ENCODE measurements at regions not wholly inside any gene's neighbourhood (a gene's known extent, or its start where the extent isn't known, plus 50 kb on each side); places are given as distances from the start of the nearest gene placed in this dataset.
"Not testable (repeated sequence)": the region's sequence is repeated elsewhere in the genome, so short reads cannot be mapped to it uniquely, and the experiment has no call there.

DNA sequence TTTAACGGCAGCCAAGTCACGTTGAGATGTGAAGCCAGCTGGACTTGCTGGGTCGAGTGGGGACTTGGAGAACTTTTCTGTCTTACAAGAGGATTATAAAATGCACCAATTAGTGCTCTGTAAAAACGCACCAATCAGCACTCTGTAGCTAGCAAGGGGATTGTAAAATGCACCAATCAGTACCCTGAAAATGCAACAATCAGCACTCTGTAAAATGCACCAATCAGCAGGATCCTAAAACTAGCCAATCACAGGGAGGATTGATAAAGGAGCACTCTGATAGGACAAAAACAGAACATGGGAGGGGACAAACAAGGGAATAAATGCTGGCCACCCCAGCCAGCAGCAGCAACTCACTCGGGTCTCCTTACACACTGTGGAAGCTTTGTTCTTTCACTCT, 337.6 kb upstream of the SLITRK5 start:
- no peak for DNase-seq
- Mint-ChIP-seq H3K27me3 (no peaks in the 10 kb centered on the region), H3K4me1 (no peaks in the 10 kb centered on the region), H3K36me3 (ENCODE audit: low read depth) (no peaks in the 10 kb centered on the region), H3K4me3 (no peak overlapping the region), H3K27ac (no peak overlapping the region), H3K9me3 (ENCODE audit: low read depth) (peaks cover 3% of the 10 kb centered on the region)
- POLR2A ChIA-PET, result no interaction called here
- intact Hi-C loops (cut with DNase I, micrococcal nuclease), result no loop called here
- CTCF ChIA-PET, result interaction anchor here (0.8 kb wide), 1 partner anchor 1202 kb away, joined by 4 read pairs; no protein-coding TSS in a partner anchor
- no peak for ATAC-seq

DNA sequence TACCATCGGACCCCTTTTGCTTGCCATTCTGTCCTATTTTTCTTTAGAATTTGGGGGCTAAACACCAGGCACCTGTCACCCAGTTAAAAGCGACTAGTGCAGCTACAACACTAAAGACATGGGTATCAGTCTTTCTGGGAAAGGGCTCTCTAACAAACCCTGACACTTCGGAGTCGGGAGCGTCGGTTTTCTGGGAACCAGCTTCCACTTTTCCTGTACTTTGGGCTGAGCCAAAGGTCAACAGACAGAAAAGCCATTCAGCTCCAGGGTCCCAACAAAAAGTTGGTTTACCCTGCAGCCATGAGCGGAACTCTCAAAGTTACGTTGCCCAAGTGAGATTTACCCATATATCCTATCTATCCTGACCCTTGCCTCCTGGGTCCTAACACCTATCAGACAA, 337.0 kb upstream of the SLITRK5 start:
- intact Hi-C loops (cut with DNase I, micrococcal nuclease), result no loop called here
- Mint-ChIP-seq H3K9me3 (ENCODE audit: low read depth) (peaks cover 2% of the 10 kb centered on the region), H3K4me1 (no peaks in the 10 kb centered on the region), H3K4me3 (no peak overlapping the region), H3K27me3 (no peaks in the 10 kb centered on the region), H3K27ac (no peak overlapping the region), H3K36me3 (ENCODE audit: low read depth) (no peaks in the 10 kb centered on the region)
- DNase-seq (no peak), ATAC-seq (no peak)
- ChIA-PET POLR2A (no interaction called here), CTCF (interaction anchor here (0.8 kb wide), 1 partner anchor 1203 kb away, joined by 4 read pairs; no protein-coding TSS in a partner anchor)

DNA sequence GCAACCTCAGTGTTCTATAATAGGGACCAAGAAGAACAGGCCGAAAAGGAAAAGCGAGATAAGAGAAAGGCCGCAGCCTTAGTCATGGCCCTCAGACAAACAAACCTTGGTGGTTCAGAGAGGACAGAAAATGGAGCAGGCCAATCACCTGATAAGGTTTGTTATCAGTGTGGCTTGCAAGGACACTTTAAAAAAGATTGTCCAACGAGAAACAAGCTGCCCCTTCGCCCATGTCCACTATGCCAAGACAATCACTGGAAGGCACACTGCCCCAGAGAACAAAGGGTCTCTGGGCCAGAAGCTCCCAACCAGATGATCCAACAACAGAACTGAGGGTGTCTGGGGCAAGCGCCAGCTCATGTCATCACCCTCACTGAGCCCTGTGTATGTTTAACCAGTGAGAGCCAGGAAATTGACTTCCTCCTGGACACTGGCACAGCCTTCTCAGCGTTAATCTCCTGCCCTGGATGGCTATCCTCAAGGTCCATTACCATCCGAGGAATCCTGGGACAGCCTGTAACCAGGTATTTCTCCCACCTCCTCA, 334.8 kb upstream of the SLITRK5 start:
- H3K4me3 Mint-ChIP-seq; CTCF ChIA-PET; intact Hi-C loops (cut with DNase I, micrococcal nuclease); POLR2A ChIA-PET; H3K27ac Mint-ChIP-seq; H3K4me1 Mint-ChIP-seq; ATAC-seq; H3K36me3 Mint-ChIP-seq (ENCODE audit: low read depth); H3K27me3 Mint-ChIP-seq; DNase-seq; H3K9me3 Mint-ChIP-seq (ENCODE audit: low read depth): not testable (repeated sequence)

DNA sequence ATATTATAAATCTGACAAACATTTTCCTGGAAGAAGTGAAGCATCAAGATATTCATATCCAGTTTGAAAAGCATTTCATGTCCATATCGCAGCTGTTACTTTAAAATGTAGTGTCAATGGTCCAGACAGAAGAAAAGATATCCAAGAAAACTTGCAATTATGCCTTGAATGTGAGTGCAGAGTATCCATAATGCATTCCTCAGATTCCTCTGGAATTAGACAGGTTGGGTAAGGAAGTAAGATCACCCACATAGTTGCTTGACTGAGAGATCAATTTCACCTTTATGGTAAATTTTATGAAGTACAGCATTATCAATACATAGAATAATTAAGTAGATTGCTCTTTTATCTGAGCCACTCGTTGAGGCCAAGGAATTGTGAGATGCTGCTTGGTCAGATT, 327.0 kb upstream of the SLITRK5 start:
- CTCF ChIA-PET, result no interaction called here
- DNase-seq (no peak), ATAC-seq (no peak)
- Mint-ChIP-seq H3K9me3 (ENCODE audit: low read depth) (peaks cover 2% of the 10 kb centered on the region), H3K27me3 (no peaks in the 10 kb centered on the region), H3K4me3 (no peak overlapping the region), H3K36me3 (ENCODE audit: low read depth) (no peaks in the 10 kb centered on the region), H3K4me1 (no peaks in the 10 kb centered on the region), H3K27ac (no peak overlapping the region)
- intact Hi-C loops (cut with DNase I, micrococcal nuclease), result no loop called here
- POLR2A ChIA-PET, result no interaction called here

DNA sequence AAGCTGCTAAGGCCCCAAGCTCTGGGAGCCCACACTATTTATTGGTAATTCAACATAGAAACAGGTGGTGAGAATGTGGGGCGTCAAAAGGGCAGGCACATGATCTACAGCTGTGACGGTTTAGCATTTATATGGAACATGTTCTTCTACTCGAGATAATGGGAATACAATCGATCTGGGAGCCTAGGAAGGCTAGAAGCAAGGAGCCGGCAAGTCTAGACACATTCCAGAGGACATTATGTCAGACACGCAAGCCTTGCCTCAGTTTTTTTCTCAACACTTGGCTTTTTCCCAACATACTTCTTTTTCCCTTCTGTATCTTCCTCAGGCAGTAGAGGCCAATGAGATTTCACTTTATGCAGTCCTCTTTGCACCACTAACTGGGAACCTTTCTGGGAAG, 315.7 kb upstream of the SLITRK5 start:
- POLR2A ChIA-PET, result no interaction called here

DNA sequence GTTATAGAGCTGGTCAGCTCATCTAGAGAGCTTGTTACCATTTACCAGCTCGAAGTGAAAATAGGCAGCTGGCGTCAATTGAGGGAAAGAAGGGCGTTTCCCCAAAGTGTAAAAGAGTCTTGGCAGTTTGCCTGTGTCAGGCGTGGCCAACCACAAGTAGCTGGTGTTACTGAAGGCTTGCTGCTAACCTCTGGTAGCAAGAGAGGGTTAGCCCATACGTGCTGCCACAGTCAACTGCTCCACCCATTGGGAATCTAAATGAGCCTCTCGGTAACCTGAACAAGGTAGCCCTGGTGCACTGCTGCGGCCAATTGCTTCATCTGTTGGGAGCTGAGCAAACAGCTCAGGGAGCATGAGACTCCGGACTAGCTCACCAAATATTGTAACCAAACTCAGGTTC, 314.9 kb upstream of the SLITRK5 start:
- POLR2A ChIA-PET, result no interaction called here
- Mint-ChIP-seq H3K9me3 (ENCODE audit: low read depth) (peaks cover 3% of the 10 kb centered on the region), H3K4me1 (no peaks in the 10 kb centered on the region), H3K36me3 (ENCODE audit: low read depth) (no peaks in the 10 kb centered on the region), H3K4me3 (no peak overlapping the region), H3K27ac (no peak overlapping the region), H3K27me3 (no peaks in the 10 kb centered on the region)
- no peak for DNase-seq
- ATAC-seq, result no peak
- CTCF ChIA-PET, result no interaction called here
- intact Hi-C loops (cut with DNase I, micrococcal nuclease), result no loop called here

More for the DNA sequence above, 315.7 kb upstream of the SLITRK5 start:
- intact Hi-C loops (cut with DNase I, micrococcal nuclease), result no loop called here
- Mint-ChIP-seq H3K27me3 (no peaks in the 10 kb centered on the region), H3K4me3 (no peak overlapping the region), H3K27ac (no peak overlapping the region), H3K9me3 (ENCODE audit: low read depth) (peaks cover 3% of the 10 kb centered on the region), H3K36me3 (ENCODE audit: low read depth) (no peaks in the 10 kb centered on the region), H3K4me1 (no peaks in the 10 kb centered on the region)
- CTCF ChIA-PET, result no interaction called here
- no peak for ATAC-seq
- DNase-seq, result no peak

DNA sequence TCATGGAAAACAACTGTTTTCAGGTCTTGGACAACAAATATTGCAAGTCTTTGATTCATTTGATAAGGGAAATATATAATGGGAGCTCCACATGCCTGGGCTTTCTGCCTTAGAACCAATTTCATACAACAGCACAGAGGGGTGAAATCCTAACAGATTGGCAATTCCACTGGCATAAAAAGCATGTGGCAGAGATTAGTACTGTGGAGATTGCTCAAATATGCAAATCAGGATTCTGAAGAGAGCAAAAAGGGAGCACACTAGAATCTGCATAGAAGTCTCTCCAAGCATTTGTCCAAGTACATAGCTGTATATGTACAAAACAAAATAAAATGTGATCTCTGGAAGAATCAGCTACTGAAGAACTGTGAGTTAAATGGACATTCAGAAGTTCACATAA, 312.9 kb upstream of the SLITRK5 start:
- Mint-ChIP-seq H3K9me3 (ENCODE audit: low read depth) (peaks cover 3% of the 10 kb centered on the region), H3K4me1 (no peaks in the 10 kb centered on the region), H3K4me3 (no peak overlapping the region), H3K36me3 (ENCODE audit: low read depth) (no peaks in the 10 kb centered on the region), H3K27ac (no peak overlapping the region), H3K27me3 (no peaks in the 10 kb centered on the region)
- DNase-seq (no peak), ATAC-seq (no peak)
- ChIA-PET CTCF (no interaction called here), POLR2A (no interaction called here)
- intact Hi-C loops (cut with DNase I, micrococcal nuclease), result no loop called here

DNA sequence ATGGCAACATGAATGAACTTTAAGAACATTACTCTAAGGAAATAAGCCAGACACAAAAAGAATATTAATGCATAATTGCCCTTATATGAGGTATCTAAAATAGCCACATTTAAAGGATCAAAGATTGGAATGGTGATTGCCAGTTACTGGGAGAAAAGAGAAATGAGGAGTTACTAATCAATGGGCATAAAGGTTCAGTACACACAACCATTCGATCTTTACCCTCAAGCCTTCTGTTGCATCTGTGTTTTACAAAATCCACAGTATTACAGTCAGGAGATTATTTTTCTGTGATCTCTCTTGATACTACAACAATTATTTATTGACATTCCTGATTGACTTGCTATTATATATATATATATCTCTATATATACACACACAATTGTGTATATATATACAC, 310.0 kb upstream of the SLITRK5 start:
- CTCF ChIA-PET, result no interaction called here
- no peaks in the 10 kb centered on the region for H3K36me3 Mint-ChIP-seq (ENCODE audit: low read depth)
- intact Hi-C loops (cut with DNase I, micrococcal nuclease), result no loop called here
- POLR2A ChIA-PET, result no interaction called here
- H3K9me3 Mint-ChIP-seq (ENCODE audit: low read depth), result no peaks in the 10 kb centered on the region
- H3K27me3 Mint-ChIP-seq, result no peaks in the 10 kb centered on the region
- ATAC-seq (no peak), DNase-seq (no peak)
- H3K4me3 Mint-ChIP-seq, result no peak overlapping the region
- H3K4me1 Mint-ChIP-seq, result no peaks in the 10 kb centered on the region
- no peak overlapping the region for H3K27ac Mint-ChIP-seq

DNA sequence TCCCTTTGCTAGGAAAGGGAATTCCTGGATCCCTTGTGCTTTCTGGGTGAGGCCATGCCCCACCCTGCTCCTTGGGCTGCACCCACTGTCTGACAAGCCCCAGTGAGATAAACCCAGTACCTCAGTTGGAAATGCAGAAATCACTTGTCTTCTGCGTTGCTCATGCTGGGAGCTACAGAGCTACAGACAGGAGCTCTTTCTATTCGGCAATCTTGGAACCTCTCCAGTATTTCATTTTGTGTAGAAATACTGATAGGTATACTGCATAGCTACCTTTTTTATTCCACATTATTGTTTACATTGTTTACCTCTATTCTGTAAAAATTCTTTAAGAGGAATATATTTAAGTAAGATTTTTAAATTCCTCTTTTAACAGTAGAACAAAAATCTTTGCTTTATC, 302.5 kb upstream of the SLITRK5 start:
- CTCF ChIA-PET, result no interaction called here
- intact Hi-C loops (cut with DNase I, micrococcal nuclease), result no loop called here
- no peak overlapping the region for H3K4me3 Mint-ChIP-seq

DNA sequence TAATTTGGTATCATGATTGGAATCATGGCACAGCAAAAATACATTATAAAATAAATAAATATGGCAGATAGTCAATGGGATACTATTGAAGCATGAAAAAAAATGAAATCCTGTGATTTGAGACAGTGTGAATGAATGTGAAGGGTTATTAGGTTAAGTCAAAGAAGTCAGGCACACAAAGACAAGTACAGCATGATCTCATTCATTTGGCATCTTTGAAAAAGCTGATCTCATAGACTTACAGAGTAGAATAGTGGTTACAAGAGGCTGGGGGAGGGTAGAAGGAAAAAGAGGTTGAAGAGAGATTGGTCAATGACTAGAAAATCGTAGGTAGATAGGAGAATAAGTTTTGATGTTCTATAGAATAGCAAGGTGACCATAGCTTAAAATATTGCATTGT, 295.1 kb upstream of the SLITRK5 start:
- ATAC-seq, result no peak
- Mint-ChIP-seq H3K4me1 (no peaks in the 10 kb centered on the region), H3K27me3 (no peaks in the 10 kb centered on the region), H3K9me3 (ENCODE audit: low read depth) (peaks cover 10% of the 10 kb centered on the region), H3K4me3 (no peak overlapping the region), H3K27ac (no peak overlapping the region), H3K36me3 (ENCODE audit: low read depth) (no peaks in the 10 kb centered on the region)
- intact Hi-C loops (cut with DNase I, micrococcal nuclease), result no loop called here
- POLR2A ChIA-PET, result no interaction called here
- CTCF ChIA-PET, result no interaction called here
- no peak for DNase-seq

More for the DNA sequence above, 302.5 kb upstream of the SLITRK5 start:
- POLR2A ChIA-PET, result no interaction called here
- H3K4me1 Mint-ChIP-seq, result no peaks in the 10 kb centered on the region
- no peaks in the 10 kb centered on the region for H3K36me3 Mint-ChIP-seq (ENCODE audit: low read depth)
- ATAC-seq (no peak), DNase-seq (no peak)
- H3K27me3 Mint-ChIP-seq, result no peaks in the 10 kb centered on the region
- peaks cover 2% of the 10 kb centered on the region for H3K9me3 Mint-ChIP-seq (ENCODE audit: low read depth)
- H3K27ac Mint-ChIP-seq, result no peak overlapping the region

DNA sequence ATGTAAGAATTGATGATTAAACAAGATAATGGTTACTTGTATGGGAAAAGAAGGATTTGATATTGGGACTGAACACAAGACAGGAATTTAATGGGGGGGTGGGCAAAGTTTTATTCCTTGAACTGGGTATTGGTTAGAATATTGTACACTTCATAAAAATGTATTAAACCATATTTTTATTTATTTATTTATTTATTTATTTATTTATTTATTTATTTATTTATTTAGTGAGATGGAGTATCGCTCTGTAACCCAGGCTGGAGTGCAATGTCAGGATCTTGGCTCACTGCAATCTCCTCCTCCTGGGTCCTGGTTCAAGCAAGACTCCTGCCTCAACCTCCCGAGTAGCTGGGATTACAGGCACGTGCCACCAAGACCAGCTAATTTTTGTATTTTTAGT, 287.1 kb upstream of the SLITRK5 start:
- Mint-ChIP-seq H3K27ac (no peak overlapping the region), H3K4me1 (no peaks in the 10 kb centered on the region), H3K36me3 (ENCODE audit: low read depth) (no peaks in the 10 kb centered on the region), H3K9me3 (ENCODE audit: low read depth) (peaks cover 10% of the 10 kb centered on the region), H3K4me3 (no peak overlapping the region), H3K27me3 (no peaks in the 10 kb centered on the region)
- DNase-seq (no peak), ATAC-seq (no peak)
- CTCF ChIA-PET, result no interaction called here
- intact Hi-C loops (cut with DNase I, micrococcal nuclease), result no loop called here
- POLR2A ChIA-PET, result interaction anchor here (0.6 kb wide), 1 partner anchor 188 kb away, joined by 3 read pairs; no protein-coding TSS in a partner anchor

DNA sequence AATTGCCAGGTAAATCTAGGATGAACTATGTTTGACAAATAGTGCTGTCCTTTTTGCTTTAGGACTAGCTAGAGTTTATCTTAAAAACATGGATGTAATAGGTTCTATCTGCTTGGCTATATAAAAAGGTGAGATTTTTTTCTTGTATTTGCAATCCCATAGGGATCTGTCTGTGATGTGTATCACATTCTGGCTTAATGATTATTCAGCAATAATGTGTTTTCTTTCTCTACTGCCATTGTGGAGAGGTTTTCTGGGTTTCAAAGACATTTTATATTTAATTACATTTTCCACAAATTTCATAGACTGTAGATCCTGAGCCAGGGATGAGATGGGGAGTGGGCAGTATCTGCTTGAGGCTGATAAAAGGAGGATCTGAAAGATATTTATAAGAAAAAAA, 277.8 kb upstream of the SLITRK5 start:
- Mint-ChIP-seq H3K27ac (no peak overlapping the region), H3K4me1 (no peaks in the 10 kb centered on the region), H3K36me3 (ENCODE audit: low read depth) (no peaks in the 10 kb centered on the region), H3K9me3 (ENCODE audit: low read depth) (peaks cover 4% of the 10 kb centered on the region), H3K4me3 (no peak overlapping the region), H3K27me3 (no peaks in the 10 kb centered on the region)
- CTCF ChIA-PET, result no interaction called here
- ATAC-seq (no peak), DNase-seq (no peak)
- intact Hi-C loops (cut with DNase I, micrococcal nuclease), result no loop called here
- POLR2A ChIA-PET, result no interaction called here

DNA sequence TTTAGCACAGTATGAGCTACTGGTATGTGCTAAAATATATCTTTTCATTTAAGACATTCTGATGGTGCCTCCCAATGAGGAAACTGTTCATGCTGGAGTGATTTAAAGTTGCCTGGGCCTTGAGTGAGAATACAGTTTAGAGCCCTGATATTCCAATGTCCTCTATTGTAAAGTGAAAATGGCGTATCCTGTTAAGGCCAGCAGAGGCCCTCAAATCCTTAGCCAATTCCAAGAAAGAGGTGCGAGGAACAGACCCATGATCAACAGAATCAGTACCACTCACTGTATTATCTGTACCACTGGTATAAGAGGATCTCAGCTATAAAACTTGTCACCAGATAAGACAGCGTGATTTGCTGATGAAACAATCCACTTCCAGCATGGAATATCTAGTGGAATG, 273.1 kb upstream of the SLITRK5 start:
- no peaks in the 10 kb centered on the region for H3K36me3 Mint-ChIP-seq (ENCODE audit: low read depth)
- ChIA-PET POLR2A (no interaction called here), CTCF (no interaction called here)
- peaks cover 4% of the 10 kb centered on the region for H3K9me3 Mint-ChIP-seq (ENCODE audit: low read depth)
- intact Hi-C loops (cut with DNase I, micrococcal nuclease), result no loop called here
- no peaks in the 10 kb centered on the region for H3K4me1 Mint-ChIP-seq
- H3K4me3 Mint-ChIP-seq, result no peak overlapping the region
- no peak for DNase-seq
- no peak for ATAC-seq
- H3K27me3 Mint-ChIP-seq, result no peaks in the 10 kb centered on the region
- no peak overlapping the region for H3K27ac Mint-ChIP-seq
